ENCODE measurements at regions not wholly inside any gene's neighbourhood (a gene's known extent, or its start where the extent isn't known, plus 50 kb on each side); places are given as distances from the start of the nearest gene placed in this dataset.

GRCh38 chr18:57909620-57910019 lies 106.5 kb upstream of the ATP8B1 start:
- Histone ChIP-seq H3K36me3 (no peaks in the 10 kb centered on the region), H3K4me3 (no peak overlapping the region), H3K27me3 (no peaks in the 10 kb centered on the region), H3K9me3 (no peaks in the 10 kb centered on the region), H3K27ac (no peak overlapping the region), H3K4me1 (no peaks in the 10 kb centered on the region), H3K9ac (ENCODE audit: low read depth in 2 of 2, low read length in 2 of 2) (no peak overlapping the region)
- DNase-seq: no peak
- intact Hi-C loops (cut with DNase I): no loop called here
- no peak for TF ChIP-seq CTCF (IDR thresholded peaks at IDR 0.05)

- no peaks in the 10 kb centered on the region for H3K4me1 ChIP-seq
- intact Hi-C loops (cut with DNase I): no loop called here
- H3K9ac ChIP-seq (ENCODE audit: low read depth in 2 of 2, low read length in 2 of 2): no peak overlapping the region
- H3K36me3 ChIP-seq: no peaks in the 10 kb centered on the region
- H3K4me3 ChIP-seq: no peak overlapping the region
- H3K9me3 ChIP-seq: no peaks in the 10 kb centered on the region
- DNase-seq: no peak
- no peaks in the 10 kb centered on the region for H3K27me3 ChIP-seq
- TF ChIP-seq CTCF (IDR thresholded peaks at IDR 0.05): no peak
- H3K27ac ChIP-seq: no peak overlapping the region
These were observed 105.0 kb upstream of the ATP8B1 start for GRCh38 chr18:57908092-57908491.

- no peak for DNase-seq
- H3K4me1 ChIP-seq: no peaks in the 10 kb centered on the region
- no peak for TF ChIP-seq CTCF (IDR thresholded peaks at IDR 0.05)
- no peak overlapping the region for H3K27ac ChIP-seq
- no peak overlapping the region for H3K4me3 ChIP-seq
- H3K9ac ChIP-seq (ENCODE audit: low read depth in 2 of 2, low read length in 2 of 2): no peak overlapping the region
- no peaks in the 10 kb centered on the region for H3K9me3 ChIP-seq
- H3K27me3 ChIP-seq: no peaks in the 10 kb centered on the region
- intact Hi-C loops (cut with DNase I): no loop called here
- H3K36me3 ChIP-seq: no peaks in the 10 kb centered on the region
These were observed 104.4 kb upstream of the ATP8B1 start for GRCh38 chr18:57907550-57907949.

GRCh38 chr18:57906852-57907251 lies 103.7 kb upstream of the ATP8B1 start:
- Histone ChIP-seq H3K36me3 (no peaks in the 10 kb centered on the region), H3K4me3 (no peak overlapping the region), H3K9me3 (no peaks in the 10 kb centered on the region), H3K4me1 (no peaks in the 10 kb centered on the region), H3K9ac (ENCODE audit: low read depth in 2 of 2, low read length in 2 of 2) (no peak overlapping the region), H3K27me3 (no peaks in the 10 kb centered on the region), H3K27ac (no peak overlapping the region)
- intact Hi-C loops (cut with DNase I): no loop called here
- TF ChIP-seq CTCF (IDR thresholded peaks at IDR 0.05): no peak
- no peak for DNase-seq

GRCh38 chr18:57904535-57904934 lies 101.4 kb upstream of the ATP8B1 start:
- DNase-seq: no peak
- no peaks in the 10 kb centered on the region for H3K9me3 ChIP-seq
- no peaks in the 10 kb centered on the region for H3K27me3 ChIP-seq
- H3K27ac ChIP-seq: no peak overlapping the region
- no peak for TF ChIP-seq CTCF (IDR thresholded peaks at IDR 0.05)
- H3K4me3 ChIP-seq: no peak overlapping the region
- H3K9ac ChIP-seq (ENCODE audit: low read depth in 2 of 2, low read length in 2 of 2): no peak overlapping the region
- H3K4me1 ChIP-seq: no peaks in the 10 kb centered on the region
- intact Hi-C loops (cut with DNase I): no loop called here
- no peaks in the 10 kb centered on the region for H3K36me3 ChIP-seq

GRCh38 chr18:57902721-57903120 lies 99.6 kb upstream of the ATP8B1 start:
- H3K4me1 ChIP-seq: no peaks in the 10 kb centered on the region
- H3K4me3 ChIP-seq: no peak overlapping the region
- H3K9me3 ChIP-seq: no peaks in the 10 kb centered on the region
- no peak for DNase-seq
- intact Hi-C loops (cut with DNase I): no loop called here
- no peaks in the 10 kb centered on the region for H3K27me3 ChIP-seq
- no peak for TF ChIP-seq CTCF (IDR thresholded peaks at IDR 0.05)
- no peak overlapping the region for H3K9ac ChIP-seq (ENCODE audit: low read depth in 2 of 2, low read length in 2 of 2)
- H3K27ac ChIP-seq: peak overlapping the region; percentile 8
- no peaks in the 10 kb centered on the region for H3K36me3 ChIP-seq

All from colonic mucosa (tissue), 4 donors.